GM20000 (cell line): ENCODE measurements at regions not wholly inside any gene's neighbourhood (a gene's known extent, or its start where the extent isn't known, plus 50 kb on each side); places are given as distances from the start of the nearest gene placed in this dataset.
"Not testable (repeated sequence)": the region's sequence is repeated elsewhere in the genome, so short reads cannot be mapped to it uniquely, and the experiment has no call there.

Source experiments
- DNase-seq: peaks from one replicate; pipeline ENCODE4 v3.0.0; 2012; ENCODE audit warnings: low spot score
- TF ChIP-seq, protein P1 (sequence below): IDR thresholded peaks from 2 replicates; pipeline ENCODE4 v1.5.1; 2012; ENCODE audit warnings: mild to moderate bottlenecking, control low read depth; ENCODE audit errors: extremely low read depth, missing control alignments

DNA sequence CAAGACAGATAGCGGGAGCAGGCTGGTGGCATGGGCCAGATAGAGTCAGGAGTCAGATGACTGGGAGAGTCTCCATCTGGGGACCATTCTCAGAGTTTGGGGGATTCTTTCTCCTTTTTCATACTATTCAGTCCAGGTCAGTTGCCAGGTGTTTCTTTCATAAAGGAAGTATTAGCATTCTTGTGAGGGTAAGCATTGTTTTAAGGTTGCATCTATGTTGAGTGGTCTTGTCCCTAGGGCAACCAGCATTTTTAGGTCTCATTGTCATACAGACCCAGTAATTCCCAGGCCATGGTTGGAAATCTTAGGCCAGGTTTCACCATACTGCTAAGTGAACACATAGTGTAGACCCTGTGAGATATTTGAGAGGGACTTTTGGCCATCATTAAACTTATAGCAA lies 122.3 kb upstream of the POC5 start:
- DNase-seq = no peak
- TF ChIP-seq, protein P1, sequence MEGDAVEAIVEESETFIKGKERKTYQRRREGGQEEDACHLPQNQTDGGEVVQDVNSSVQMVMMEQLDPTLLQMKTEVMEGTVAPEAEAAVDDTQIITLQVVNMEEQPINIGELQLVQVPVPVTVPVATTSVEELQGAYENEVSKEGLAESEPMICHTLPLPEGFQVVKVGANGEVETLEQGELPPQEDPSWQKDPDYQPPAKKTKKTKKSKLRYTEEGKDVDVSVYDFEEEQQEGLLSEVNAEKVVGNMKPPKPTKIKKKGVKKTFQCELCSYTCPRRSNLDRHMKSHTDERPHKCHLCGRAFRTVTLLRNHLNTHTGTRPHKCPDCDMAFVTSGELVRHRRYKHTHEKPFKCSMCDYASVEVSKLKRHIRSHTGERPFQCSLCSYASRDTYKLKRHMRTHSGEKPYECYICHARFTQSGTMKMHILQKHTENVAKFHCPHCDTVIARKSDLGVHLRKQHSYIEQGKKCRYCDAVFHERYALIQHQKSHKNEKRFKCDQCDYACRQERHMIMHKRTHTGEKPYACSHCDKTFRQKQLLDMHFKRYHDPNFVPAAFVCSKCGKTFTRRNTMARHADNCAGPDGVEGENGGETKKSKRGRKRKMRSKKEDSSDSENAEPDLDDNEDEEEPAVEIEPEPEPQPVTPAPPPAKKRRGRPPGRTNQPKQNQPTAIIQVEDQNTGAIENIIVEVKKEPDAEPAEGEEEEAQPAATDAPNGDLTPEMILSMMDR = no peak

- TF ChIP-seq, protein P1 = no peak
- DNase-seq = no peak
These were observed 120.1 kb upstream of the POC5 start for GRCh38 chr5:75837258-75837841.

- no peak for DNase-seq
- TF ChIP-seq, protein P1 = no peak
These were observed 114.3 kb upstream of the POC5 start for GRCh38 chr5:75831561-75831960.

DNA sequence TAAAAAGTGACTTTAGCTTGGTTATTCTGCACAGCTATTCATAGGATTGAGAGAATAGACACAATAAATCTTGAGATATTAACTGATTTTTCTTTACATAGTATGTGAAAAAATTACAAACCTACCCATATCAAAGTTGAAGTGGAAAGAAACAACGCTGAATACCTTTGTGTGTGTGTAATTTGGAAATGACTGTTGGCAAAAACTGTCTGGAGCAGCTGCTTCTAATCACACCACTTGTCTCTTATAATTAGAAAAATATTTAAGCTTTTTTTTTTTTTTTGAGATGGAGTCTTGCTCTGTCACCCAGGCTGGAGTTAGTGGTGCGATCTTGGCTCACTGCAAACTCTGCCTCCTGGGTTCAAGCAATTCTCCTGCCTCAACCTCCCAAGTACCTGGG lies 110.8 kb upstream of the POC5 start:
- TF ChIP-seq, protein P1 = no peak
- no peak for DNase-seq

DNA sequence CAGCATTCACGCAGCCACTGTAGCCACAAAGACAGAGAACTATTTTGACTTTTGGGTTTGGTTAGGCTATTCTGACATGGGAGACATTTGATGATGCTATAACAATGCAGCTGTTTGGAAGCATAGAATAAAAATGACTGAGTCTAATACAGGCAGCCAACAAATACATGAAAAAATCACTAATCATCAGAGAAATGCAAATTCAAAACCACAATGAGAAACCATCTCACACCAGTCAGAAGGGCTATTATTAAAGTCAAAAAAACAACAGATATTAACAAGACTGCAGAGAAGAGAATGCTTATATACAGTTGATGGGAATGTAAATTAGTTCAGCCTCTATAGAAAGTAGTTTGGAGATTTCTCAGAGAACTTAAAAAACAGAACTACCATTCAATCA lies 107.1 kb upstream of the POC5 start:
- DNase-seq = no peak
- TF ChIP-seq, protein P1 = no peak

DNA sequence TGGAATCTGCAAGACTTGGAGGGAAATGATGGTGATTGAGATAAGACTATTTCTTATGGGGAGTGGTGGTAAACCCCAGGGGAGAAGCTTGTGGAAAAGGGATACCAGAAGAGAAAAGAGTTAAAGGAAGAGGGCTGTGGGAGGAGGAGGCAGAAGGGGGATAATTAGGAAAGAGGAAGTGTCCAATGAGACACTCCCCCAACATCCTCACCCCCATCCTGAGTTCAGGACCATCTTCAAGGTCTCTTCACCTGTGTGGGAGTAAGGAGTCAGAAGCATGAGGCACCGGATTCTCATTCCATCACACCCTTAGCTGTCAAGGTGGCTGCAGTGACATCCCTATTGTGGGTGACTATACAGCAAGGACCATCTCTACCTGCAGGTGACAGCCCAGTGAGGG lies 106.6 kb upstream of the POC5 start:
- no peak for DNase-seq
- TF ChIP-seq, protein P1 = no peak

GRCh38 chr5:75818661-75819060 lies 101.4 kb upstream of the POC5 start:
- TF ChIP-seq, protein P1 = no peak

DNA sequence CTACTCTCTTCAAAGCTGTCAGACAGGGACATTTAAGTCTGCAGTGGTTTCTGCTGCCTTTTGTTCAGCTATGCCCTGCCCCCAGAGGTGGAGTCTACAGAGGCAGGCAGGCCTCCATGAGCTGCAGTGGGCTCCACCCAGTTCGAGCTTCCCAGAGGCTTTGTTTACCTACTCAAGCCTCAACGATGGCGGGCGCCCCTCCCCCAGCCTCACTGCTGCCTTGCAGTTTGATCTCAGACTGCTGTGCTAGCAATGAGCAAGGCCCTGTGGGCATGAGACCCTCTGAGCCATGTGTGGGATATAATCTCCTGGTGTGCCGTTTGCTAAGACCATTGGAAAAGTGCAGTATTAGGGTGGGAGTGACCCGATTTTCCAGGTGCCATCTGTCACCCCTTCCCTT lies 82.5 kb upstream of the POC5 start:
- DNase-seq = not testable (repeated sequence)

More at GRCh38 chr5:75818661-75819060, 101.4 kb upstream of the POC5 start:
- no peak for DNase-seq

DNA sequence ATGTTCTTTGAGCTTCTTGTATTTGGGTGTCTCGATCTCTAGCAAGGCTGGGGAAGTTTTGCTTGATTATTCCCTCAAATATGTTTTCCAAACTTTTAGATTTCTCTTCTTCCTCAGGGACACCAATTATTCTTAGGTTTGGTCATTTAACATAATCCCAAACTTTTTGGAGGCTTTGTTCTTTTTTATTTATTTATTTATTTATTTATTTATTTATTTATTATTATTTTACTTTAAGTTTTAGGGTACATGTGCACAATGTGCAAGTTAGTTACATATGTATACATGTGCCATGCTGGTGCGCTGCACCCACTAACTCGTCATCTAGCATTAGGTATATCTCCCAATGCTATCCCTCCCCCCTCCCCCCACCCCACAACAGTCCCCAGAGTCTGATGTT lies 52.1 kb upstream of the POC5 start:
- DNase-seq = not testable (repeated sequence)
